Mesothelial cell of epicardium (in vitro differentiated cells): ENCODE measurements at regions not wholly inside any gene's neighbourhood (a gene's known extent, or its start where the extent isn't known, plus 50 kb on each side); places are given as distances from the start of the nearest gene placed in this dataset.

Source experiments
- DNase-seq, 2 experiments: peaks; one replicate each; pipeline ENCODE4 v3.0.0; 2021; ENCODE audit warnings: low spot score in 2 of 2; ENCODE audit not compliant: unreplicated experiment in 2 of 2
- H3K27ac Mint-ChIP-seq: 2 replicates; pipeline ENCODE4 v1.8.0; 2021; ENCODE audit warnings: mixed read lengths
- H3K27me3 Mint-ChIP-seq: 2 replicates; pipeline ENCODE4 v1.8.0; 2021; ENCODE audit warnings: low read depth, mixed read lengths
- H3K36me3 Mint-ChIP-seq: 2 replicates; pipeline ENCODE4 v1.8.0; 2021; ENCODE audit warnings: mixed read lengths
- H3K4me1 Mint-ChIP-seq: 2 replicates; pipeline ENCODE4 v1.8.0; 2021; ENCODE audit warnings: mixed read lengths
- H3K4me3 Mint-ChIP-seq: 2 replicates; pipeline ENCODE4 v1.8.0; 2021; ENCODE audit warnings: mild to moderate bottlenecking, moderate library complexity, mixed read lengths
- H3K9me3 Mint-ChIP-seq: 2 replicates; pipeline ENCODE4 v1.8.0; 2021; ENCODE audit warnings: mixed read lengths
- CTCF ChIP-seq: fragments of 200-600 bp; sonication (generic); IDR thresholded peaks from one replicate; pipeline ENCODE4 v1.5.0; 2021; ENCODE audit warnings: antibody characterized with exemption; ENCODE audit not compliant: unreplicated experiment

GRCh38 chr6:21996425-21997118, 300.3 kb downstream of the PRL start:
- H3K27me3 Mint-ChIP-seq: no peaks in the 10 kb centered on the region
- H3K9me3 Mint-ChIP-seq: no peaks in the 10 kb centered on the region
- no peak for DNase-seq
- H3K36me3 Mint-ChIP-seq: peaks cover 3% of the 10 kb centered on the region
- H3K4me3 Mint-ChIP-seq: no peak overlapping the region
- peaks cover 93% of the 10 kb centered on the region for H3K4me1 Mint-ChIP-seq
- no peak for TF ChIP-seq CTCF
- H3K27ac Mint-ChIP-seq: peak overlapping the region; percentile 95

- Mint-ChIP-seq H3K9me3 (no peaks in the 10 kb centered on the region), H3K4me1 (peaks cover 88% of the 10 kb centered on the region), H3K27ac (peak overlapping the region; percentile 95), H3K36me3 (peaks cover 3% of the 10 kb centered on the region), H3K27me3 (no peaks in the 10 kb centered on the region), H3K4me3 (no peak overlapping the region)
- no peak for TF ChIP-seq CTCF
- DNase-seq: no peak
Observed at GRCh38 chr6:21997119-21998037, 299.5 kb downstream of the PRL start.

GRCh38 chr6:21998582-21998981, 298.3 kb downstream of the PRL start:
- TF ChIP-seq CTCF: no peak
- peaks cover 3% of the 10 kb centered on the region for H3K36me3 Mint-ChIP-seq
- no peak for DNase-seq
- no peak overlapping the region for H3K4me3 Mint-ChIP-seq
- peaks cover 86% of the 10 kb centered on the region for H3K4me1 Mint-ChIP-seq
- peak overlapping the region; percentile 95 for H3K27ac Mint-ChIP-seq
- no peaks in the 10 kb centered on the region for H3K9me3 Mint-ChIP-seq
- no peaks in the 10 kb centered on the region for H3K27me3 Mint-ChIP-seq

- peaks cover 5% of the 10 kb centered on the region for H3K36me3 Mint-ChIP-seq
- H3K27ac Mint-ChIP-seq: peak overlapping the region; percentile 95
- H3K4me3 Mint-ChIP-seq: no peak overlapping the region
- H3K4me1 Mint-ChIP-seq: peaks cover 86% of the 10 kb centered on the region
- H3K9me3 Mint-ChIP-seq: no peaks in the 10 kb centered on the region
- TF ChIP-seq CTCF: no peak
- H3K27me3 Mint-ChIP-seq: no peaks in the 10 kb centered on the region
- DNase-seq: no peak
Observed at GRCh38 chr6:21999012-21999528, 297.8 kb downstream of the PRL start.

GRCh38 chr6:21999741-22000140, 297.1 kb downstream of the PRL start:
- Mint-ChIP-seq H3K4me3 (no peak overlapping the region), H3K27ac (peak overlapping the region; percentile 95), H3K27me3 (no peaks in the 10 kb centered on the region), H3K4me1 (peaks cover 84% of the 10 kb centered on the region), H3K36me3 (peaks cover 5% of the 10 kb centered on the region), H3K9me3 (no peaks in the 10 kb centered on the region)
- no peak for TF ChIP-seq CTCF
- DNase-seq: no peak
